SK-N-SH (cell line): ENCODE measurements at regions not wholly inside any gene's neighbourhood (a gene's known extent, or its start where the extent isn't known, plus 50 kb on each side); places are given as distances from the start of the nearest gene placed in this dataset.

Experiments
- CTCF ChIA-PET: fragments of 300-600, 350-600 bp; formaldehyde crosslinking; extraction: SDS; loops from one replicate; lab custom pipeline; 2021; lab: Yijun Ruan, JAX
- POLR2A ChIA-PET: fragments of 350-600 bp; sonication (Branson Sonifier 250); formaldehyde crosslinking; extraction: SDS; loops from one replicate; lab custom pipeline; 2020; ENCODE audit warnings: antibody characterized with exemption, inconsistent platforms; lab: Yijun Ruan, JAX
- DNase-seq: peaks from one replicate; pipeline ENCODE4 v3.0.0; 2012
- H2AFZ ChIP-seq: fragments of 200-600 bp; sonication (generic); 2 replicates; pipeline ENCODE4 v1.8.1; 2016; ENCODE audit warnings: antibody characterized with exemption, mild to moderate bottlenecking, low read depth
- H3F3A ChIP-seq: fragments of 200-600 bp; sonication (generic); replicated peaks from 2 replicates; pipeline ENCODE3; 2016; ENCODE audit warnings: antibody characterized with exemption, mild to moderate bottlenecking; ENCODE audit not compliant: insufficient read depth
- H3K27ac ChIP-seq, 2 experiments: fragments of 200-500 bp in 1 of 2; fragments of 200-600 bp in 1 of 2; sonication (Bioruptor generic) in 1 of 2; sonication (generic), shearing (Covaris generic) in 1 of 2; 2 replicates each; pipeline versions ENCODE4 v1.5.1 to v1.6.1; 2014 to 2016; ENCODE audit warnings: low read depth in 2 of 2, inconsistent platforms in 1 of 2, low read length in 1 of 2, mild to moderate bottlenecking in 1 of 2, mixed read lengths in 1 of 2
- H3K27me3 ChIP-seq: fragments of 200-600 bp; sonication (generic), shearing (Covaris generic); 2 replicates; pipeline ENCODE4 v1.6.1; 2016; ENCODE audit warnings: mixed run types; ENCODE audit not compliant: insufficient read depth
- H3K36me3 ChIP-seq, 2 experiments: fragments of 200-500 bp in 1 of 2; fragments of 200-600 bp in 1 of 2; sonication (Bioruptor generic) in 1 of 2; sonication (generic) in 1 of 2; replicated peaks in 1 of 2; 2 replicates each; pipeline versions ENCODE3 to v1.5.1; 2014 to 2016; ENCODE audit warnings: low read length in 1 of 2, mild to moderate bottlenecking in 1 of 2; ENCODE audit not compliant: insufficient read depth in 2 of 2, control insufficient read depth in 1 of 2
- H3K4me1 ChIP-seq, 2 experiments: fragments of 200-500 bp in 1 of 2; fragments of 200-600 bp in 1 of 2; sonication (Bioruptor generic) in 1 of 2; sonication (generic), shearing (Covaris generic) in 1 of 2; 2 replicates each; pipeline versions ENCODE4 v1.5.1 to v1.6.1; 2014 to 2016; ENCODE audit warnings: low read depth in 1 of 2, low read length in 1 of 2, mixed run types in 1 of 2; ENCODE audit not compliant: insufficient read depth in 2 of 2, control insufficient read depth in 1 of 2
- H3K4me2 ChIP-seq: fragments of 200-600 bp; sonication (generic), shearing (Covaris generic); 2 replicates; pipeline ENCODE4 v1.6.1; 2017; ENCODE audit warnings: mixed run types
- H3K4me3 ChIP-seq, 2 experiments: fragments of 200-500 bp in 1 of 2; fragments of 200-600 bp in 1 of 2; sonication (Bioruptor generic) in 1 of 2; sonication (generic), shearing (Covaris generic) in 1 of 2; 2 replicates each; pipeline versions ENCODE4 v1.5.1 to v1.8.1; 2014 to 2016; ENCODE audit warnings: low read depth in 2 of 2, inconsistent platforms in 1 of 2, low read length in 1 of 2, mild to moderate bottlenecking in 1 of 2, mixed read lengths in 1 of 2, moderate library complexity in 1 of 2
- H3K79me2 ChIP-seq: fragments of 200-600 bp; sonication (generic); 2 replicates; pipeline ENCODE4 v1.8.1; 2017; ENCODE audit warnings: mild to moderate bottlenecking; ENCODE audit not compliant: insufficient read depth
- H3K9ac ChIP-seq: fragments of 200-600 bp; sonication (generic); 2 replicates; pipeline ENCODE4 v1.6.1; 2017; ENCODE audit warnings: mixed run types
- H3K9me2 ChIP-seq: fragments of 200-600 bp; sonication (generic); 2 replicates; pipeline ENCODE4 v1.6.1; 2017; ENCODE audit warnings: mixed run types
- H3K9me3 ChIP-seq: fragments of 200-600 bp; sonication (generic); 2 replicates; pipeline ENCODE4 v1.6.1; 2017; ENCODE audit warnings: mixed run types, mild to moderate bottlenecking, moderate library complexity
- H4K20me1 ChIP-seq: fragments of 200-600 bp; sonication (generic); 2 replicates; pipeline ENCODE4 v1.6.1; 2017; ENCODE audit warnings: mild to moderate bottlenecking, mixed run types; ENCODE audit not compliant: insufficient read depth
- EZH2phosphoT487 ChIP-seq: fragments of 200-600 bp; sonication (generic); IDR thresholded peaks from 2 replicates; pipeline ENCODE4 v1.6.1; 2017; ENCODE audit warnings: low read depth, mixed run types, mild to moderate bottlenecking, antibody characterized with exemption, moderate library complexity, borderline replicate concordance
- FOXJ3 ChIP-seq: sonication (generic); formaldehyde crosslinking; IDR thresholded peaks from 2 replicates; pipeline ENCODE4 v1.5.1; 2020; ENCODE audit warnings: mild to moderate bottlenecking, missing genetic modification reagents
- POLR2AphosphoS5 ChIP-seq: IDR thresholded peaks from 2 replicates; pipeline ENCODE4 v1.6.1; 2012; ENCODE audit warnings: low read depth, low read length
- RFX5 ChIP-seq: IDR thresholded peaks from 2 replicates; pipeline ENCODE4 v1.6.1; 2012; ENCODE audit warnings: mild to moderate bottlenecking, improper control_type of control experiment, low read length
- SMC3 ChIP-seq: IDR thresholded peaks from 2 replicates; pipeline ENCODE4 v1.6.1; 2012; ENCODE audit warnings: low read depth, low read length, improper control_type of control experiment
- TAF1 ChIP-seq: IDR thresholded peaks from 2 replicates; pipeline ENCODE4 v1.6.1; 2012; ENCODE audit warnings: low read depth, mild to moderate bottlenecking, low read length, moderate library complexity, borderline replicate concordance
- TCF12 ChIP-seq: IDR thresholded peaks from 2 replicates; pipeline ENCODE4 v1.4.0; 2012
- WGBS: methylation state at CpG from one replicate; pipeline ENCODE4 v1.1.6; 2017; ENCODE audit warnings: low lambda C conversion rate; 5-methylcytosine and 5-hydroxymethylcytosine counted together
- TF ChIP-seq, protein P1 (sequence below): IDR thresholded peaks from 2 replicates; pipeline ENCODE4 v1.4.0; 2012; ENCODE audit warnings: low read depth, borderline replicate concordance
- TF ChIP-seq, protein P2 (sequence below): fragments of 200-600 bp; sonication (generic); IDR thresholded peaks from 2 replicates; pipeline ENCODE4 v1.6.1; 2017; ENCODE audit warnings: antibody characterized with exemption, mild to moderate bottlenecking, moderate library complexity
- TF ChIP-seq, protein P3 (sequence below): IDR thresholded peaks from 2 replicates; pipeline ENCODE4 v1.4.0; 2012; ENCODE audit warnings: low read depth, borderline replicate concordance
- TF ChIP-seq, protein P4 (sequence below): IDR thresholded peaks from 2 replicates; pipeline ENCODE4 v1.6.1; 2012; ENCODE audit warnings: mild to moderate bottlenecking, low read depth, low read length, moderate library complexity
- TF ChIP-seq, protein P5 (sequence below): IDR thresholded peaks from 2 replicates; pipeline ENCODE4; 2012

DNA sequence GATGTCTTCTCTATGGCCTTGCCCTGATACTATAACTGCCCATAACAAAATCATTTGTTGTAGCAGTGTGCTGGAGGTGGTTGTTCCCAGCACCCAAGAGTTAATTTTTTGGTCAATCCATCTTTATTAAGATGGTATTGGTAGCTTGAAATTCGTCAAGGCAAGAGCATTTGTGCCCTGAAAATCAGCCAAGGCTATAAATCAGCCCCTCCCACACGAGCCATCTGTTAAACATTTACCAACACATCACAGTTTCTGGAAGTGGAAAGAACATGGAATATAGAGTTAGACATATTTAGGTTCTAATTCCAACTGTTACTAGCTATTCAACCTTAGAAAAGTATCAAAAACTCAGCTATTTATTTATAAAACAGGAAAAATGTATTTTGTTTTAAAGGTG lies 888.4 kb upstream of the GJE1 start:
- H3K27me3 ChIP-seq = no peaks in the 10 kb centered on the region
- no peaks in the 10 kb centered on the region for H3K9me2 ChIP-seq
- no peak overlapping the region for H2AFZ ChIP-seq
- no peak overlapping the region for H3K9ac ChIP-seq
- WGBS = 0% methylated on average over 2 of the region's 2 CpGs
- H3K79me2 ChIP-seq = no peaks in the 10 kb centered on the region
- CTCF ChIA-PET = no interaction called here
- POLR2A ChIA-PET = no interaction called here
- DNase-seq = no peak
- H3K4me1 ChIP-seq = no peaks in the 10 kb centered on the region
- no peak overlapping the region for H3K4me3 ChIP-seq
- TF ChIP-seq TCF12 = no peak
- TF ChIP-seq FOXJ3 = no peak
- TF ChIP-seq, protein P1, sequence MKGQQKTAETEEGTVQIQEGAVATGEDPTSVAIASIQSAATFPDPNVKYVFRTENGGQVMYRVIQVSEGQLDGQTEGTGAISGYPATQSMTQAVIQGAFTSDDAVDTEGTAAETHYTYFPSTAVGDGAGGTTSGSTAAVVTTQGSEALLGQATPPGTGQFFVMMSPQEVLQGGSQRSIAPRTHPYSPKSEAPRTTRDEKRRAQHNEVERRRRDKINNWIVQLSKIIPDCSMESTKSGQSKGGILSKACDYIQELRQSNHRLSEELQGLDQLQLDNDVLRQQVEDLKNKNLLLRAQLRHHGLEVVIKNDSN = no peak
- no peak for TF ChIP-seq TAF1
- TF ChIP-seq, protein P2, sequence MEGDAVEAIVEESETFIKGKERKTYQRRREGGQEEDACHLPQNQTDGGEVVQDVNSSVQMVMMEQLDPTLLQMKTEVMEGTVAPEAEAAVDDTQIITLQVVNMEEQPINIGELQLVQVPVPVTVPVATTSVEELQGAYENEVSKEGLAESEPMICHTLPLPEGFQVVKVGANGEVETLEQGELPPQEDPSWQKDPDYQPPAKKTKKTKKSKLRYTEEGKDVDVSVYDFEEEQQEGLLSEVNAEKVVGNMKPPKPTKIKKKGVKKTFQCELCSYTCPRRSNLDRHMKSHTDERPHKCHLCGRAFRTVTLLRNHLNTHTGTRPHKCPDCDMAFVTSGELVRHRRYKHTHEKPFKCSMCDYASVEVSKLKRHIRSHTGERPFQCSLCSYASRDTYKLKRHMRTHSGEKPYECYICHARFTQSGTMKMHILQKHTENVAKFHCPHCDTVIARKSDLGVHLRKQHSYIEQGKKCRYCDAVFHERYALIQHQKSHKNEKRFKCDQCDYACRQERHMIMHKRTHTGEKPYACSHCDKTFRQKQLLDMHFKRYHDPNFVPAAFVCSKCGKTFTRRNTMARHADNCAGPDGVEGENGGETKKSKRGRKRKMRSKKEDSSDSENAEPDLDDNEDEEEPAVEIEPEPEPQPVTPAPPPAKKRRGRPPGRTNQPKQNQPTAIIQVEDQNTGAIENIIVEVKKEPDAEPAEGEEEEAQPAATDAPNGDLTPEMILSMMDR = no peak
- no peak for TF ChIP-seq EZH2phosphoT487
- TF ChIP-seq, protein P3, sequence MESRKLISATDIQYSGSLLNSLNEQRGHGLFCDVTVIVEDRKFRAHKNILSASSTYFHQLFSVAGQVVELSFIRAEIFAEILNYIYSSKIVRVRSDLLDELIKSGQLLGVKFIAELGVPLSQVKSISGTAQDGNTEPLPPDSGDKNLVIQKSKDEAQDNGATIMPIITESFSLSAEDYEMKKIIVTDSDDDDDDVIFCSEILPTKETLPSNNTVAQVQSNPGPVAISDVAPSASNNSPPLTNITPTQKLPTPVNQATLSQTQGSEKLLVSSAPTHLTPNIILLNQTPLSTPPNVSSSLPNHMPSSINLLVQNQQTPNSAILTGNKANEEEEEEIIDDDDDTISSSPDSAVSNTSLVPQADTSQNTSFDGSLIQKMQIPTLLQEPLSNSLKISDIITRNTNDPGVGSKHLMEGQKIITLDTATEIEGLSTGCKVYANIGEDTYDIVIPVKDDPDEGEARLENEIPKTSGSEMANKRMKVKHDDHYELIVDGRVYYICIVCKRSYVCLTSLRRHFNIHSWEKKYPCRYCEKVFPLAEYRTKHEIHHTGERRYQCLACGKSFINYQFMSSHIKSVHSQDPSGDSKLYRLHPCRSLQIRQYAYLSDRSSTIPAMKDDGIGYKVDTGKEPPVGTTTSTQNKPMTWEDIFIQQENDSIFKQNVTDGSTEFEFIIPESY = no peak
- no peak for TF ChIP-seq POLR2AphosphoS5
- TF ChIP-seq RFX5 = no peak
- TF ChIP-seq, protein P4, sequence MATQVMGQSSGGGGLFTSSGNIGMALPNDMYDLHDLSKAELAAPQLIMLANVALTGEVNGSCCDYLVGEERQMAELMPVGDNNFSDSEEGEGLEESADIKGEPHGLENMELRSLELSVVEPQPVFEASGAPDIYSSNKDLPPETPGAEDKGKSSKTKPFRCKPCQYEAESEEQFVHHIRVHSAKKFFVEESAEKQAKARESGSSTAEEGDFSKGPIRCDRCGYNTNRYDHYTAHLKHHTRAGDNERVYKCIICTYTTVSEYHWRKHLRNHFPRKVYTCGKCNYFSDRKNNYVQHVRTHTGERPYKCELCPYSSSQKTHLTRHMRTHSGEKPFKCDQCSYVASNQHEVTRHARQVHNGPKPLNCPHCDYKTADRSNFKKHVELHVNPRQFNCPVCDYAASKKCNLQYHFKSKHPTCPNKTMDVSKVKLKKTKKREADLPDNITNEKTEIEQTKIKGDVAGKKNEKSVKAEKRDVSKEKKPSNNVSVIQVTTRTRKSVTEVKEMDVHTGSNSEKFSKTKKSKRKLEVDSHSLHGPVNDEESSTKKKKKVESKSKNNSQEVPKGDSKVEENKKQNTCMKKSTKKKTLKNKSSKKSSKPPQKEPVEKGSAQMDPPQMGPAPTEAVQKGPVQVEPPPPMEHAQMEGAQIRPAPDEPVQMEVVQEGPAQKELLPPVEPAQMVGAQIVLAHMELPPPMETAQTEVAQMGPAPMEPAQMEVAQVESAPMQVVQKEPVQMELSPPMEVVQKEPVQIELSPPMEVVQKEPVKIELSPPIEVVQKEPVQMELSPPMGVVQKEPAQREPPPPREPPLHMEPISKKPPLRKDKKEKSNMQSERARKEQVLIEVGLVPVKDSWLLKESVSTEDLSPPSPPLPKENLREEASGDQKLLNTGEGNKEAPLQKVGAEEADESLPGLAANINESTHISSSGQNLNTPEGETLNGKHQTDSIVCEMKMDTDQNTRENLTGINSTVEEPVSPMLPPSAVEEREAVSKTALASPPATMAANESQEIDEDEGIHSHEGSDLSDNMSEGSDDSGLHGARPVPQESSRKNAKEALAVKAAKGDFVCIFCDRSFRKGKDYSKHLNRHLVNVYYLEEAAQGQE = no peak
- TF ChIP-seq, protein P5, sequence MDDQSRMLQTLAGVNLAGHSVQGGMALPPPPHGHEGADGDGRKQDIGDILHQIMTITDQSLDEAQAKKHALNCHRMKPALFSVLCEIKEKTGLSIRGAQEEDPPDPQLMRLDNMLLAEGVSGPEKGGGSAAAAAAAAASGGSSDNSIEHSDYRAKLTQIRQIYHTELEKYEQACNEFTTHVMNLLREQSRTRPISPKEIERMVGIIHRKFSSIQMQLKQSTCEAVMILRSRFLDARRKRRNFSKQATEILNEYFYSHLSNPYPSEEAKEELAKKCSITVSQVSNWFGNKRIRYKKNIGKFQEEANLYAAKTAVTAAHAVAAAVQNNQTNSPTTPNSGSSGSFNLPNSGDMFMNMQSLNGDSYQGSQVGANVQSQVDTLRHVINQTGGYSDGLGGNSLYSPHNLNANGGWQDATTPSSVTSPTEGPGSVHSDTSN = no peak
- no peak for TF ChIP-seq SMC3
- peak overlapping the region in 1 of 2 experiments; percentile 34; a peak in 1 of 4 replicates for H3K27ac ChIP-seq
- no peaks in the 10 kb centered on the region for H3K9me3 ChIP-seq
- no peaks in the 10 kb centered on the region for H4K20me1 ChIP-seq
- no peaks in the 10 kb centered on the region for H3F3A ChIP-seq
- no peak overlapping the region for H3K4me2 ChIP-seq
- no peaks in the 10 kb centered on the region for H3K36me3 ChIP-seq
